Thyroid gland (tissue), 4 donors: ENCODE measurements at regions not wholly inside any gene's neighbourhood (a gene's known extent, or its start where the extent isn't known, plus 50 kb on each side); places are given as distances from the start of the nearest gene placed in this dataset.
A peak's percentile ranks its signal among the peaks of the same experiment; 100 is the strongest.

Experiments
- DNase-seq, 2 donors: peaks; one replicate each; pipeline ENCODE4 v3.0.0-alpha.2; 2019
- H3K27ac ChIP-seq, 3 donors: fragments of 200-600 bp; sonication (generic); 1 replicate in 2 of 3; 2 replicates in 1 of 3; pipeline ENCODE4 v1.5.1; 2016 to 2019; ENCODE audit warnings: mild to moderate bottlenecking in 1 of 3, moderate library complexity in 1 of 3
- H3K27me3 ChIP-seq: fragments of 200-600 bp; sonication (generic); one replicate; pipeline ENCODE4 v1.5.1; 2019
- H3K36me3 ChIP-seq, 2 donors: fragments of 200-600 bp; sonication (generic); one replicate each; pipeline ENCODE4 v1.5.1; 2016 to 2019
- H3K4me1 ChIP-seq, 2 donors: fragments of 200-600 bp; sonication (generic); one replicate each; pipeline ENCODE4 v1.5.1; 2017 to 2019
- H3K4me3 ChIP-seq, 3 donors: fragments of 200-600 bp; sonication (generic); replicated peaks in 1 of 3; 1 replicate in 2 of 3; 2 replicates in 1 of 3; pipeline ENCODE4 v1.5.1; 2016; ENCODE audit warnings: mild to moderate bottlenecking in 1 of 3
- H3K9me3 ChIP-seq: fragments of 200-600 bp; sonication (generic); one replicate; pipeline ENCODE4 v1.5.1; 2017
- POLR2A ChIP-seq, 2 donors: fragments of 450-650 bp; IDR thresholded peaks; one replicate each; pipeline ENCODE4 v1.6.1; 2017; ENCODE audit warnings: antibody characterized with exemption in 2 of 2, mild to moderate bottlenecking in 2 of 2, moderate library complexity in 1 of 2
- WGBS, 2 donors: methylation state at CpG; one replicate each; pipeline ENCODE4 v1.1.5; 2017; 5-methylcytosine and 5-hydroxymethylcytosine counted together
- intact Hi-C: fragments of 100-400 bp; cut with DNase I; formaldehyde crosslinking; loops from one replicate; pipeline ENCODE4 v1.15.1; 2023
- TF ChIP-seq, protein P1 (sequence below), 6 experiments: fragments of 200-600 bp in 3 of 6; fragments of 450-650 bp in 3 of 6; sonication (generic) in 3 of 6; IDR thresholded peaks; one replicate each; pipeline ENCODE4 v1.5.1; 2016 to 2019; ENCODE audit warnings: antibody characterized with exemption in 6 of 6, mild to moderate bottlenecking in 2 of 6, inconsistent platforms in 1 of 6, moderate library complexity in 1 of 6

DNA sequence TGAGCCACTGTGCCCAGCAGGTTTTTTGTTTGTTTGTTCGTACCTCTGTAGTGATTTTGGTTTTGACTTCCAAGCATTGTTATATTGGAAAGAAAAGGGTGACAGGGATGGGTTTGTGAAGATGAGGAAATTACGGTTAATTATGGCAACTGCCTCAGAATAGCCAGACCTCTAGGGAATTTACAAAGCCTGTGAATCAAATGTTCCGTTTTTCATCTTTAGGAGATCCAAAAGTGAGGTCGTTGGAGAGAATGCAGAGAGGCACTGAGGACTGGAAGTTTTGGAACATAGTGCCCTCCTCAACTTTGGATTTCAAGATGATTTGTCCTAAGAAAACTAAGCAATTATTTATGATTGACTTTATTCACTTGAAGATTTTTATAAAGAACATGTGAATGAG is 54.5 kb upstream of the EVL start:
- Histone ChIP-seq H3K27me3 (no peaks in the 10 kb centered on the region), H3K36me3 (no peaks in the 10 kb centered on the region), H3K9me3 (no peaks in the 10 kb centered on the region), H3K4me1 (no peaks in the 10 kb centered on the region), H3K4me3 (no peak overlapping the region), H3K27ac (peak overlapping the region in 1 of 3 donors; percentile 9)
- WGBS, 2 donors = 71% methylated on average over 4 of the region's 4 CpGs
- no peak for TF ChIP-seq POLR2A (IDR thresholded peaks at IDR 0.05)
- TF ChIP-seq, protein P1, sequence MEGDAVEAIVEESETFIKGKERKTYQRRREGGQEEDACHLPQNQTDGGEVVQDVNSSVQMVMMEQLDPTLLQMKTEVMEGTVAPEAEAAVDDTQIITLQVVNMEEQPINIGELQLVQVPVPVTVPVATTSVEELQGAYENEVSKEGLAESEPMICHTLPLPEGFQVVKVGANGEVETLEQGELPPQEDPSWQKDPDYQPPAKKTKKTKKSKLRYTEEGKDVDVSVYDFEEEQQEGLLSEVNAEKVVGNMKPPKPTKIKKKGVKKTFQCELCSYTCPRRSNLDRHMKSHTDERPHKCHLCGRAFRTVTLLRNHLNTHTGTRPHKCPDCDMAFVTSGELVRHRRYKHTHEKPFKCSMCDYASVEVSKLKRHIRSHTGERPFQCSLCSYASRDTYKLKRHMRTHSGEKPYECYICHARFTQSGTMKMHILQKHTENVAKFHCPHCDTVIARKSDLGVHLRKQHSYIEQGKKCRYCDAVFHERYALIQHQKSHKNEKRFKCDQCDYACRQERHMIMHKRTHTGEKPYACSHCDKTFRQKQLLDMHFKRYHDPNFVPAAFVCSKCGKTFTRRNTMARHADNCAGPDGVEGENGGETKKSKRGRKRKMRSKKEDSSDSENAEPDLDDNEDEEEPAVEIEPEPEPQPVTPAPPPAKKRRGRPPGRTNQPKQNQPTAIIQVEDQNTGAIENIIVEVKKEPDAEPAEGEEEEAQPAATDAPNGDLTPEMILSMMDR (IDR thresholded peaks at IDR 0.05) = no peak
- DNase-seq = no peak
- intact Hi-C loops = no loop called here

DNA sequence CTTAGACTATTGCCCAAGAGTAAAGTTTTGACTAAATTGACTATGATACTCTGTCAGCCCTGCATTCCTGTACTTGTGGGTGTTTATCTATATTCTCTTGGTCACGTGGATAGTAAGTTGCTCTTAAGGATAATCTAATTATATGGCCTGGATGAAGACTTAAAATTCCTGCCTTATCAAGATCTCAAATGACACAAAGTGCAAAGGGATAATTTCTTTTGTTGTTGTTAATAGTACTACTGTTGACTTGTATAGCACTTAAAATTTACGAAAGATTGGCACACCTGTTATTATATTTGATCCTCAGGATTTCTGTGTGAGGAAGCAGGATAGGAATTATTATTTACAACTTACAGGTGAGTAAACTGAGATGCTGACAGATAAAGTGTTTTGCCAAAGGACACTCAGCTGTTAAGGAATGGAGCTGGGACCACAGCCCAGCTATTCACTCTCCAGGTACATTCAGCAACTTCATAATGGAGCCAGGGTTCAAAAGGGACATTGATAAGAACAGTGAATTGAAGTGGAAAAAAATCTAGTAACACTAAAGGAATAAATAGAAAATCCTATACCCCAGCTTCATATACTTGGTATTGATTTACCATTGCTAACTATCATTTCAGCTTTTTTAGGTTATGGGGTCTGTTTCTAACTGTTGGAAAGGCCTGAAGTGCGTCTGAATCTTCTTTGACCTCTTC is 53.4 kb upstream of the EVL start:
- Histone ChIP-seq H3K27me3 (no peaks in the 10 kb centered on the region), H3K4me1 (no peaks in the 10 kb centered on the region), H3K9me3 (no peaks in the 10 kb centered on the region), H3K27ac (no peak overlapping the region), H3K4me3 (no peak overlapping the region), H3K36me3 (no peaks in the 10 kb centered on the region)
- TF ChIP-seq POLR2A (IDR thresholded peaks at IDR 0.05) = no peak
- TF ChIP-seq, protein P1 (IDR thresholded peaks at IDR 0.05) = no peak
- intact Hi-C loops = no loop called here
- DNase-seq = no peak
- WGBS, 2 donors = 89 to 92% methylated on average over 3 of the region's 3 CpGs

DNA sequence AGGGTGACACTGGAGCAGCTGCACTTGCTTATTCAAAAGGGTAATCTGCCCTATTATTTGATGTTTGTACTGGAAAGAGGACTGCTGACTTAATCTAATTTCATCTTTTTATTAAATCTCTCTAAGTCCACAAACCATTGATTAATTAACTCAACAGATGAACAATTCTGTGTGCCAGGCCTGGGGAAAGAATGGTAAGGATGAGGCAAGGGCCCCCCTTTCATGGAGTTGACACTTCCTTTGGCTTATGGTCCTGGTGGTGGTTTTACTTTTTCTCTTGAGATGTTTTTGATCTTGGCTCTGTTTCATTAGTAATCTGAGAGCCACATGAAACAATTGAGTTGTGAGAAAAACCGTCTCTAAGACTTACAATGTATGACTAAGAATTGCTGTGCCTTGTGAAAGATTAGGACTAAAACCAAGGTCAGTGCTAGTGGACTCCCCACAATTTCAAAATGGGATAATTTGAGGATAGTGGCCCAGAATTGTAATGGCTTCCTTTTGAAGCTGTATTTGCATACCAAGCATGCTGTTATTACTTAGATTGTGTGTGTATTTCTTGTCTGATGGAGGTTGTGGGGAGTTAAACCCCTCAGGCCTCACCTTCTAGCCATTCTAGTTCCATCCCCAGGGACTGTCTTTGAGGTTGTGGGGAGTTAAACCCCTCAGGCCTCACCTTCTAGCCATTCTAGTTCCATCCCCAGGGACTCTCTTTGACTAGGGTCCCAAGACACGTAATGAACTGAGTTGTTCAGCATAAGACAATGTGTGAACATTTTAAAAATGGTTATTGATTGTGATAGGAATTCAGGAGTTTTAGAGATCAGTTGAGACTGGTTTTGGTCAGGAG is 52.5 kb upstream of the EVL start:
- no peak for DNase-seq
- no peak for TF ChIP-seq POLR2A (IDR thresholded peaks at IDR 0.05)
- TF ChIP-seq, protein P1 (IDR thresholded peaks at IDR 0.05) = no peak
- 82 to 83% methylated on average over 2 of the region's 2 CpGs for WGBS, 2 donors
- intact Hi-C loops = no loop called here
- H3K4me3 ChIP-seq = no peak overlapping the region
- H3K36me3 ChIP-seq = no peaks in the 10 kb centered on the region
- no peaks in the 10 kb centered on the region for H3K4me1 ChIP-seq
- no peaks in the 10 kb centered on the region for H3K27me3 ChIP-seq
- H3K27ac ChIP-seq = no peak overlapping the region
- no peaks in the 10 kb centered on the region for H3K9me3 ChIP-seq

DNA sequence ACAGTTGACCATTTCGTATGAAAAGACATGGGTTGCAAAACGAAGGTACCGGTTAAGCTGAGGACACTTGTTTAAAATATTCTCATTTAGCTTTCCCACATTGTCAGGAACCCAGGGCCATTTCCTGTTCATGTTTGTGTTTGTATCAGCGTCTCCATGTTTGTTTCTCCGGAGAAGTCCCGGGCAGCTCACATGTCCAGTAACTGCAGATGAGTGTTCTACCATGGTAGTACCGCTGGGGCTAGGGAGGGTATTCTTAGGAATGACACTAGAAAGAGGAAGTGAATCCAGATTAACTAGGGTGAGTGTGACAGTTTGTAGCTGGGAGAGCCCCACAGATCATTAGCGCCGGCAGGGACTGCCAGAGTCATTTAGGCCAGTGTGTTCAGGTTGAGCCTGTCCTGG is 50.0 kb upstream of the EVL start:
- Histone ChIP-seq H3K36me3 (no peaks in the 10 kb centered on the region), H3K4me3 (no peak overlapping the region), H3K27me3 (no peaks in the 10 kb centered on the region), H3K9me3 (no peaks in the 10 kb centered on the region), H3K4me1 (no peaks in the 10 kb centered on the region), H3K27ac (no peak overlapping the region)
- TF ChIP-seq, protein P1 (IDR thresholded peaks at IDR 0.05) = no peak
- no peak for TF ChIP-seq POLR2A (IDR thresholded peaks at IDR 0.05)
- intact Hi-C loops = no loop called here
- WGBS, 2 donors = 79 to 80% methylated on average over 9 of the region's 9 CpGs
- no peak for DNase-seq
